ENCODE measurements at regions not wholly inside any gene's neighbourhood (a gene's known extent, or its start where the extent isn't known, plus 50 kb on each side); places are given as distances from the start of the nearest gene placed in this dataset.

DNA sequence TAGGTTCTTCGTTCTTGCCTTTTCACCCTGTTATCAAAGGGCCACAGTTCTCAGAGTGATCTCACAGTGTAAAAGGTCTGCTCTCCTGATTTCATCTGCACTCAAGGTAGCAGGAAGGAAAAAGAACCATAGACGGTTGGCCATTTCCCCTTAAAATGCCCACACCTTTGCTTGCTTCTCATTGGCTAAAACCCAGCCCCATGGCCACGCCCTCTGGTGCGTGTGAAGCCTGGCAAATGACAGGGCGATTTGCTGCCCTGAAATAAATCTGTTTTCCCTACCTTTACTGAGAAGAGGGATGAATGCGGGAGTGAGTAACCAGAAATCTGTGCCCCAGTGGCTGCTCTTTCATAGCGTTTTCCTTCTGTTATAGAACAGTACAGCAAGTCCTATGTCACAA, 269.3 kb downstream of the POU4F1 start:
- Histone ChIP-seq H2AFZ (ENCODE audit: low read length) (no peak overlapping the region), H4K20me1 (ENCODE audit: insufficient read depth, low read length, poor library complexity, severe bottlenecking) (no peaks in the 10 kb centered on the region)
- TF ChIP-seq, protein P1, sequence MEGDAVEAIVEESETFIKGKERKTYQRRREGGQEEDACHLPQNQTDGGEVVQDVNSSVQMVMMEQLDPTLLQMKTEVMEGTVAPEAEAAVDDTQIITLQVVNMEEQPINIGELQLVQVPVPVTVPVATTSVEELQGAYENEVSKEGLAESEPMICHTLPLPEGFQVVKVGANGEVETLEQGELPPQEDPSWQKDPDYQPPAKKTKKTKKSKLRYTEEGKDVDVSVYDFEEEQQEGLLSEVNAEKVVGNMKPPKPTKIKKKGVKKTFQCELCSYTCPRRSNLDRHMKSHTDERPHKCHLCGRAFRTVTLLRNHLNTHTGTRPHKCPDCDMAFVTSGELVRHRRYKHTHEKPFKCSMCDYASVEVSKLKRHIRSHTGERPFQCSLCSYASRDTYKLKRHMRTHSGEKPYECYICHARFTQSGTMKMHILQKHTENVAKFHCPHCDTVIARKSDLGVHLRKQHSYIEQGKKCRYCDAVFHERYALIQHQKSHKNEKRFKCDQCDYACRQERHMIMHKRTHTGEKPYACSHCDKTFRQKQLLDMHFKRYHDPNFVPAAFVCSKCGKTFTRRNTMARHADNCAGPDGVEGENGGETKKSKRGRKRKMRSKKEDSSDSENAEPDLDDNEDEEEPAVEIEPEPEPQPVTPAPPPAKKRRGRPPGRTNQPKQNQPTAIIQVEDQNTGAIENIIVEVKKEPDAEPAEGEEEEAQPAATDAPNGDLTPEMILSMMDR (conservative IDR thresholded peaks at IDR 0.05; ENCODE audit: low read length): no peak
- TF ChIP-seq EZH2phosphoT487 (IDR thresholded peaks at IDR 0.05; ENCODE audit: borderline replicate concordance): no peak

DNA sequence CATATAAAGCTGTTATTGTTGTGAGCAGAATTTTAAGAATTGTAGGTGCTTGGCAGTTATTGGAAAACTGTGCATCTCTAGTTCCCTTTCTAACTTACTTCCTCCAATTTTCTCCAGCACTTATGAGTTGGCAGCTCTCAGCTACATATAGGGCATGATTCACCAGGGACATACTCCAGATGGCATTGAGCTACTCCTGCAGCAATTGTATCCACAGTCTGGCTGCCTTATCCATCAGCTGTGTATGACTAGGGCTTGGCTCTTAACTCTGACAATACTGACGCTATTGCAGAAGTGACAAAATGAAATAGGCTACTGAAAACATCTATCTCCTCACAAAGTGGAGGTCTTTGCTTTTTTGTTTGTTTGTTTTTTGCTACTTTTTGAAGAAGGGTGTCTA, 276.7 kb downstream of the POU4F1 start:
- no peaks in the 10 kb centered on the region for H3K79me2 ChIP-seq (ENCODE audit: insufficient read depth, low read length)
- no peaks in the 10 kb centered on the region for H3K4me1 ChIP-seq (ENCODE audit: insufficient read depth, low read length, poor library complexity, severe bottlenecking)
- H3K9me2 ChIP-seq (replicated peaks; ENCODE audit: low read depth, low read length): no peaks in the 10 kb centered on the region
- no peaks in the 10 kb centered on the region for H3K27me3 ChIP-seq (ENCODE audit: insufficient read depth, low read length, poor library complexity, severe bottlenecking)
- no peak for TF ChIP-seq EZH2phosphoT487 (IDR thresholded peaks at IDR 0.05; ENCODE audit: borderline replicate concordance)
- H4K20me1 ChIP-seq (ENCODE audit: insufficient read depth, low read length, poor library complexity, severe bottlenecking): no peaks in the 10 kb centered on the region
- H3F3A ChIP-seq (ENCODE audit: low read depth): no peaks in the 10 kb centered on the region
- H3K36me3 ChIP-seq (ENCODE audit: insufficient read depth, low read length): no peaks in the 10 kb centered on the region
- H3K4me2 ChIP-seq (ENCODE audit: low read depth, low read length, poor library complexity, severe bottlenecking): no peak overlapping the region
- H3K9ac ChIP-seq (ENCODE audit: low read depth, low read length, poor library complexity, severe bottlenecking): no peak overlapping the region
- no peak overlapping the region for H3K4me3 ChIP-seq (ENCODE audit: low read length, poor library complexity, severe bottlenecking)
- H2AFZ ChIP-seq (ENCODE audit: low read length): no peak overlapping the region; the same call in 1 of the 2 replicates
- no peaks in the 10 kb centered on the region for H3K9me3 ChIP-seq (ENCODE audit: insufficient read depth, low read depth, low read length)

More for the DNA sequence above, 269.3 kb downstream of the POU4F1 start:
- peaks cover 22% of the 10 kb centered on the region for H3K4me1 ChIP-seq (ENCODE audit: insufficient read depth, low read length, poor library complexity, severe bottlenecking)
- H3F3A ChIP-seq (ENCODE audit: low read depth): no peaks in the 10 kb centered on the region
- no peaks in the 10 kb centered on the region for H3K79me2 ChIP-seq (ENCODE audit: insufficient read depth, low read length)
- no peak overlapping the region for H3K9ac ChIP-seq (ENCODE audit: low read depth, low read length, poor library complexity, severe bottlenecking)
- H3K27me3 ChIP-seq (ENCODE audit: insufficient read depth, low read length, poor library complexity, severe bottlenecking): no peaks in the 10 kb centered on the region
- H3K9me2 ChIP-seq (replicated peaks; ENCODE audit: low read depth, low read length): no peaks in the 10 kb centered on the region
- H3K4me2 ChIP-seq (ENCODE audit: low read depth, low read length, poor library complexity, severe bottlenecking): peak overlapping the region; percentile 21
- H3K9me3 ChIP-seq (ENCODE audit: insufficient read depth, low read depth, low read length): no peaks in the 10 kb centered on the region
- no peak overlapping the region for H3K4me3 ChIP-seq (ENCODE audit: low read length, poor library complexity, severe bottlenecking)
- no peaks in the 10 kb centered on the region for H3K36me3 ChIP-seq (ENCODE audit: insufficient read depth, low read length)

- Histone ChIP-seq H3K36me3 (ENCODE audit: insufficient read depth, low read length) (no peaks in the 10 kb centered on the region), H3K4me3 (ENCODE audit: low read length, poor library complexity, severe bottlenecking) (no peak overlapping the region), H3K79me2 (ENCODE audit: insufficient read depth, low read length) (no peaks in the 10 kb centered on the region), H3K9me2 (replicated peaks; ENCODE audit: low read depth, low read length) (no peaks in the 10 kb centered on the region), H3F3A (ENCODE audit: low read depth) (no peaks in the 10 kb centered on the region), H3K27me3 (ENCODE audit: insufficient read depth, low read length, poor library complexity, severe bottlenecking) (no peaks in the 10 kb centered on the region), H4K20me1 (ENCODE audit: insufficient read depth, low read length, poor library complexity, severe bottlenecking) (no peaks in the 10 kb centered on the region), H3K9me3 (ENCODE audit: insufficient read depth, low read depth, low read length) (no peaks in the 10 kb centered on the region), H2AFZ (ENCODE audit: low read length) (no peak overlapping the region), H3K4me2 (ENCODE audit: low read depth, low read length, poor library complexity, severe bottlenecking) (no peak overlapping the region), H3K4me1 (ENCODE audit: insufficient read depth, low read length, poor library complexity, severe bottlenecking) (no peaks in the 10 kb centered on the region), H3K9ac (ENCODE audit: low read depth, low read length, poor library complexity, severe bottlenecking) (no peak overlapping the region)
- TF ChIP-seq EZH2phosphoT487 (IDR thresholded peaks at IDR 0.05; ENCODE audit: borderline replicate concordance): no peak
- TF ChIP-seq, protein P1 (conservative IDR thresholded peaks at IDR 0.05; ENCODE audit: low read length): no peak
Observed at GRCh38 chr13:78325585-78325984, 277.8 kb downstream of the POU4F1 start.

- H3K4me2 ChIP-seq (ENCODE audit: low read depth, low read length, poor library complexity, severe bottlenecking): no peak overlapping the region
- H3K9ac ChIP-seq (ENCODE audit: low read depth, low read length, poor library complexity, severe bottlenecking): no peak overlapping the region
- H3F3A ChIP-seq (ENCODE audit: low read depth): no peaks in the 10 kb centered on the region
- H3K9me3 ChIP-seq (ENCODE audit: insufficient read depth, low read depth, low read length): no peaks in the 10 kb centered on the region
- H3K27me3 ChIP-seq (ENCODE audit: insufficient read depth, low read length, poor library complexity, severe bottlenecking): no peaks in the 10 kb centered on the region
- H3K9me2 ChIP-seq (replicated peaks; ENCODE audit: low read depth, low read length): no peaks in the 10 kb centered on the region
- no peak for TF ChIP-seq EZH2phosphoT487 (IDR thresholded peaks at IDR 0.05; ENCODE audit: borderline replicate concordance)
- TF ChIP-seq, protein P1 (conservative IDR thresholded peaks at IDR 0.05; ENCODE audit: low read length): no peak
- no peak overlapping the region for H3K4me3 ChIP-seq (ENCODE audit: low read length, poor library complexity, severe bottlenecking)
- no peaks in the 10 kb centered on the region for H3K36me3 ChIP-seq (ENCODE audit: insufficient read depth, low read length)
- H3K4me1 ChIP-seq (ENCODE audit: insufficient read depth, low read length, poor library complexity, severe bottlenecking): no peaks in the 10 kb centered on the region
- no peaks in the 10 kb centered on the region for H3K79me2 ChIP-seq (ENCODE audit: insufficient read depth, low read length)
- H2AFZ ChIP-seq (ENCODE audit: low read length): no peak overlapping the region
- no peaks in the 10 kb centered on the region for H4K20me1 ChIP-seq (ENCODE audit: insufficient read depth, low read length, poor library complexity, severe bottlenecking)
Observed at GRCh38 chr13:78323848-78324247, 279.5 kb downstream of the POU4F1 start.

All from Loucy (cell line).